OCI-LY1 (cell line): ENCODE measurements at regions not wholly inside any gene's neighbourhood (a gene's known extent, or its start where the extent isn't known, plus 50 kb on each side); places are given as distances from the start of the nearest gene placed in this dataset.

ENCODE experiments used
- H2AFZ ChIP-seq: fragments of 200-600 bp; sonication (generic), shearing (Covaris generic); 2 replicates; pipeline ENCODE4 v1.6.0; 2014; ENCODE audit warnings: antibody characterized with exemption, mild to moderate bottlenecking, low read length
- H3F3A ChIP-seq: fragments of 200-600 bp; sonication (generic), shearing (Covaris generic); 2 replicates; pipeline ENCODE4 v1.6.0; 2014; ENCODE audit warnings: mild to moderate bottlenecking, antibody characterized with exemption, low read length, moderate library complexity; ENCODE audit not compliant: insufficient read depth
- H3K27ac ChIP-seq: fragments of 200-600 bp; sonication (generic); 2 replicates; pipeline ENCODE4 v1.5.1; 2014; ENCODE audit warnings: low read length, mixed run types, mild to moderate bottlenecking, low read depth; ENCODE audit not compliant: poor library complexity, severe bottlenecking
- H3K27me3 ChIP-seq: fragments of 200-600 bp; sonication (generic); 2 replicates; pipeline ENCODE4 v1.6.0; 2014; ENCODE audit warnings: antibody characterized with exemption, mild to moderate bottlenecking, low read length, moderate library complexity; ENCODE audit not compliant: insufficient read depth
- H3K36me3 ChIP-seq: fragments of 200-600 bp; sonication (generic); 2 replicates; pipeline ENCODE4 v1.6.1; 2014; ENCODE audit warnings: mild to moderate bottlenecking, antibody characterized with exemption, low read length, moderate library complexity, mixed read lengths; ENCODE audit not compliant: insufficient read depth
- H3K4me1 ChIP-seq: fragments of 200-600 bp; sonication (generic); 2 replicates; pipeline ENCODE4 v1.5.1; 2014; ENCODE audit warnings: mild to moderate bottlenecking, low read length, moderate library complexity; ENCODE audit not compliant: insufficient read depth, severe bottlenecking
- H3K4me2 ChIP-seq: fragments of 200-600 bp; sonication (generic), shearing (Covaris generic); 2 replicates; pipeline ENCODE4 v1.6.1; 2014; ENCODE audit warnings: low read length
- H3K4me3 ChIP-seq: fragments of 200-600 bp; sonication (generic); 2 replicates; pipeline ENCODE4 v1.5.1; 2014; ENCODE audit warnings: low read length, low read depth, mild to moderate bottlenecking, mixed read lengths; ENCODE audit not compliant: poor library complexity, severe bottlenecking
- H3K79me2 ChIP-seq: fragments of 200-600 bp; shearing (Covaris generic); 2 replicates; pipeline ENCODE4 v1.6.1; 2016; ENCODE audit warnings: mixed run types, low read length, mixed read lengths; ENCODE audit not compliant: insufficient read depth
- H3K9ac ChIP-seq: fragments of 200-600 bp; sonication (generic), shearing (Covaris generic); 2 replicates; pipeline ENCODE4 v1.6.1; 2014; ENCODE audit warnings: mild to moderate bottlenecking, low read length, mixed read lengths
- H3K9me2 ChIP-seq: fragments of 200-600 bp; sonication (generic), shearing (Covaris generic); 2 replicates; pipeline ENCODE4 v1.6.1; 2014; ENCODE audit warnings: low read depth, mild to moderate bottlenecking, low read length, mixed read lengths
- H3K9me3 ChIP-seq: fragments of 200-600 bp; shearing (Covaris generic); 2 replicates; pipeline ENCODE4 v1.6.1; 2014; ENCODE audit warnings: low read length, mixed read lengths
- H4K20me1 ChIP-seq: fragments of 200-600 bp; sonication (generic), shearing (Covaris generic); 2 replicates; pipeline ENCODE4 v1.6.0; 2016; ENCODE audit warnings: mild to moderate bottlenecking, low read length; ENCODE audit not compliant: insufficient read depth
- CTCF ChIP-seq: fragments of 200-600 bp; sonication (generic), shearing (Covaris generic); IDR thresholded peaks from 2 replicates; pipeline ENCODE4 v1.5.1; 2017; ENCODE audit warnings: mild to moderate bottlenecking, antibody characterized with exemption, low read length, moderate library complexity, mixed read lengths
- EZH2 ChIP-seq: fragments of 200-600 bp; sonication (generic), shearing (Covaris generic); IDR thresholded peaks from 2 replicates; pipeline ENCODE4 v1.8.0; 2017; ENCODE audit warnings: borderline replicate concordance, mixed run types, mild to moderate bottlenecking, antibody characterized with exemption, low read length, moderate library complexity, mixed read lengths

- TF ChIP-seq CTCF (no peak), EZH2 (no peak)
- Histone ChIP-seq H3K36me3 (no peaks in the 10 kb centered on the region), H2AFZ (no peak overlapping the region)
Measured at GRCh38 chr6:119716668-119717270, 367.2 kb upstream of the MAN1A1 start.

GRCh38 chr6:119713903-119714302 is 364.3 kb upstream of the MAN1A1 start:
- H3K9me2 ChIP-seq = no peaks in the 10 kb centered on the region
- H3K4me2 ChIP-seq = no peak overlapping the region
- no peak overlapping the region for H3K27ac ChIP-seq
- no peaks in the 10 kb centered on the region for H3F3A ChIP-seq
- no peaks in the 10 kb centered on the region for H3K27me3 ChIP-seq
- no peaks in the 10 kb centered on the region for H4K20me1 ChIP-seq
- no peaks in the 10 kb centered on the region for H3K36me3 ChIP-seq
- TF ChIP-seq EZH2 = no peak
- TF ChIP-seq CTCF = no peak
- no peaks in the 10 kb centered on the region for H3K79me2 ChIP-seq
- H2AFZ ChIP-seq = no peak overlapping the region
- no peak overlapping the region for H3K4me3 ChIP-seq
- no peaks in the 10 kb centered on the region for H3K9me3 ChIP-seq
- no peak overlapping the region for H3K9ac ChIP-seq
- no peaks in the 10 kb centered on the region for H3K4me1 ChIP-seq

More at GRCh38 chr6:119716668-119717270, 367.2 kb upstream of the MAN1A1 start:
- H3K27ac ChIP-seq = no peak overlapping the region
- no peak overlapping the region for H3K9ac ChIP-seq
- H3K9me3 ChIP-seq = no peaks in the 10 kb centered on the region
- no peaks in the 10 kb centered on the region for H3F3A ChIP-seq
- no peaks in the 10 kb centered on the region for H3K79me2 ChIP-seq
- H3K27me3 ChIP-seq = no peaks in the 10 kb centered on the region
- no peak overlapping the region for H3K4me2 ChIP-seq
- H3K9me2 ChIP-seq = no peaks in the 10 kb centered on the region
- H3K4me3 ChIP-seq = no peak overlapping the region
- no peaks in the 10 kb centered on the region for H3K4me1 ChIP-seq
- H4K20me1 ChIP-seq = no peaks in the 10 kb centered on the region

- Histone ChIP-seq H3K9ac (no peak overlapping the region), H3K27ac (no peak overlapping the region), H3F3A (no peaks in the 10 kb centered on the region), H3K36me3 (no peaks in the 10 kb centered on the region), H3K9me3 (no peaks in the 10 kb centered on the region), H3K4me2 (no peak overlapping the region), H3K27me3 (no peaks in the 10 kb centered on the region), H3K4me1 (no peaks in the 10 kb centered on the region), H3K79me2 (no peaks in the 10 kb centered on the region), H3K4me3 (no peak overlapping the region), H2AFZ (no peak overlapping the region), H3K9me2 (no peaks in the 10 kb centered on the region), H4K20me1 (no peaks in the 10 kb centered on the region)
- no peak for TF ChIP-seq CTCF
Measured at GRCh38 chr6:119686644-119687043, 337.1 kb upstream of the MAN1A1 start.
